ENCODE measurements at regions not wholly inside any gene's neighbourhood (a gene's known extent, or its start where the extent isn't known, plus 50 kb on each side); places are given as distances from the start of the nearest gene placed in this dataset.
A peak's percentile ranks its signal among the peaks of the same experiment; 100 is the strongest.

GRCh38 chr7:27030393-27031050 lies 65.3 kb downstream of the HOXA1 start:
- H3K27ac Mint-ChIP-seq = peak overlapping the region; percentile 16
- no peaks in the 10 kb centered on the region for H3K9me3 ChIP-seq (ENCODE audit: control extremely low read depth in 1 of 3, control insufficient read depth in 2 of 3, insufficient read depth in 1 of 3, low read length in 2 of 3)
- WGBS (ENCODE audit: insufficient coverage) = 98% methylated on average over 4 of the region's 7 CpGs

GRCh38 chr7:27025270-27025669 lies 70.5 kb downstream of the HOXA1 start:
- Histone ChIP-seq H3K27ac (ENCODE audit: low read length in 2 of 2) (no peak overlapping the region), H3K9ac (ENCODE audit: low read length) (no peak overlapping the region), H2AFZ (ENCODE audit: insufficient read depth, low read depth, low read length, poor library complexity, severe bottlenecking) (no peak overlapping the region), H3K36me3 (replicated peaks in 1 of 2; ENCODE audit: control extremely low read depth in 1 of 2, control insufficient read depth in 1 of 2, extremely low read depth in 1 of 2, insufficient read depth in 2 of 2, low read length in 1 of 2) (no peaks in the 10 kb centered on the region), H3K4me2 (replicated peaks; ENCODE audit: low read depth, low read length, poor library complexity, severe bottlenecking) (no peak overlapping the region), H3K4me1 (ENCODE audit: control insufficient read depth in 2 of 2, insufficient read depth in 2 of 2, low read length in 2 of 2) (no peaks in the 10 kb centered on the region), H3K9me3 (ENCODE audit: control extremely low read depth in 1 of 3, control insufficient read depth in 2 of 3, insufficient read depth in 1 of 3, low read length in 2 of 3) (no peaks in the 10 kb centered on the region), H4K20me1 (ENCODE audit: control insufficient read depth, insufficient read depth, low read length, poor library complexity, severe bottlenecking) (no peaks in the 10 kb centered on the region), H3K4me3 (ENCODE audit: control extremely low read depth in 1 of 5, extremely low read depth in 1 of 5, insufficient read depth in 1 of 5, low read depth in 2 of 5, low read length in 4 of 5) (no peak overlapping the region), H3K79me2 (ENCODE audit: control insufficient read depth, insufficient read depth, low read length) (no peaks in the 10 kb centered on the region), H3K27me3 (replicated peaks in 1 of 4; ENCODE audit: control extremely low read depth in 1 of 4, control insufficient read depth in 3 of 4, insufficient read depth in 4 of 4, low read length in 3 of 4) (no peaks in the 10 kb centered on the region)
- intact Hi-C loops (cut with micrococcal nuclease) = no loop called here
- DNase-seq (no peak), ATAC-seq (ENCODE audit: low read depth) (no peak)
- 100% methylated on average over 2 of the region's 8 CpGs for WGBS (ENCODE audit: insufficient coverage)
- Mint-ChIP-seq H3K9me3 (ENCODE audit: insufficient read depth) (no peaks in the 10 kb centered on the region), H3K4me3 (no peak overlapping the region), H3K4me1 (no peaks in the 10 kb centered on the region), H3K27ac (no peak overlapping the region), H3K27me3 (peaks cover 9% of the 10 kb centered on the region)
- ChIA-PET CTCF (no interaction called here), POLR2A (no interaction called here)
- TF ChIP-seq CTCF (IDR thresholded peaks at IDR 0.05) = no peak
- TF ChIP-seq EZH2 (IDR thresholded peaks at IDR 0.05; ENCODE audit: borderline replicate concordance, insufficient read depth, low read depth, low read length, poor library complexity, severe bottlenecking) = no peak

More at GRCh38 chr7:27030393-27031050, 65.3 kb downstream of the HOXA1 start:
- no peak overlapping the region for H3K4me2 ChIP-seq (replicated peaks; ENCODE audit: low read depth, low read length, poor library complexity, severe bottlenecking)
- no peaks in the 10 kb centered on the region for H4K20me1 ChIP-seq (ENCODE audit: control insufficient read depth, insufficient read depth, low read length, poor library complexity, severe bottlenecking)
- peak overlapping the region; percentile 65 for H2AFZ ChIP-seq (ENCODE audit: insufficient read depth, low read depth, low read length, poor library complexity, severe bottlenecking)
- intact Hi-C loops (cut with micrococcal nuclease) = no loop called here
- POLR2A ChIA-PET = no interaction called here
- peaks cover 19% of the 10 kb centered on the region for H3K4me1 Mint-ChIP-seq
- no peak overlapping the region for H3K4me3 Mint-ChIP-seq
- H3K79me2 ChIP-seq (ENCODE audit: control insufficient read depth, insufficient read depth, low read length) = no peaks in the 10 kb centered on the region
- ATAC-seq (ENCODE audit: low read depth) (no peak), DNase-seq (no peak)
- no peaks in the 10 kb centered on the region for H3K9me3 Mint-ChIP-seq (ENCODE audit: insufficient read depth)
- no peaks in the 10 kb centered on the region for H3K27me3 Mint-ChIP-seq
- peaks cover 7 to 11% of the 10 kb centered on the region in 2 donors for H3K4me1 ChIP-seq (ENCODE audit: control insufficient read depth in 2 of 2, insufficient read depth in 2 of 2, low read length in 2 of 2)
- H3K4me3 ChIP-seq (ENCODE audit: control extremely low read depth in 1 of 5, extremely low read depth in 1 of 5, insufficient read depth in 1 of 5, low read depth in 2 of 5, low read length in 4 of 5) = no peak overlapping the region
- H3K9ac ChIP-seq (ENCODE audit: low read length) = no peak overlapping the region
- no peak overlapping the region for H3K27ac ChIP-seq (ENCODE audit: low read length in 2 of 2)
- CTCF ChIA-PET = no interaction called here
- H3K36me3 ChIP-seq (replicated peaks in 1 of 2; ENCODE audit: control extremely low read depth in 1 of 2, control insufficient read depth in 1 of 2, extremely low read depth in 1 of 2, insufficient read depth in 2 of 2, low read length in 1 of 2) = no peaks in the 10 kb centered on the region
- no peak for TF ChIP-seq EZH2 (IDR thresholded peaks at IDR 0.05; ENCODE audit: borderline replicate concordance, insufficient read depth, low read depth, low read length, poor library complexity, severe bottlenecking)
- no peak for TF ChIP-seq CTCF (IDR thresholded peaks at IDR 0.05)
- no peaks in the 10 kb centered on the region for H3K27me3 ChIP-seq (replicated peaks in 1 of 4; ENCODE audit: control extremely low read depth in 1 of 4, control insufficient read depth in 3 of 4, insufficient read depth in 4 of 4, low read length in 3 of 4)
